Epithelial cell of proximal tubule (primary cell): ENCODE measurements at regions not wholly inside any gene's neighbourhood (a gene's known extent, or its start where the extent isn't known, plus 50 kb on each side); places are given as distances from the start of the nearest gene placed in this dataset.

Experiments used
- DNase-seq: peaks from one replicate; pipeline ENCODE4 v3.0.0-alpha.2; 2011; ENCODE audit warnings: low read depth
- H3K4me3 ChIP-seq: 2 replicates; pipeline ENCODE4 v1.5.1; 2011; ENCODE audit warnings: low read depth, mild to moderate bottlenecking, low read length
- TF ChIP-seq, protein P1 (sequence below): conservative IDR thresholded peaks from 2 replicates; pipeline ENCODE4 v1.5.1; 2012; ENCODE audit warnings: low read depth, mild to moderate bottlenecking, low read length

DNA sequence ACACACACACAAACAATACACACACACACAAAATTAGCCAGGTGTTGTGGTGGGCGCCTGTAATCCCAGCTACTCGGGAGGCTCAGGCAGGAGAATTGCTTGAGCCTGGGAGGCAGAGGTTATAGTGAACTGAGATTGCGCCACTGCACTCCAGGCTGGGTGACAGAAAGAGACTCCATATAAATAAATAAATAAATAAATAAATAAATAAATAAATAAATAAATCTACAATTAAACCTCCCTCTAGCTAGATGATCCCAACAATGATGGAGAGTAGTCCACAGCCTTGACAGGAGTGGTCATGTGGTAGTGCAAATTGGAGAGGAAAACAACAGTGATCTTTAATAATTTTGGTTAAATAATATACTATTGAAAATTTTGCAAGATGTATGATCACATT is 1739.0 kb upstream of the C9orf72 start:
- TF ChIP-seq, protein P1, sequence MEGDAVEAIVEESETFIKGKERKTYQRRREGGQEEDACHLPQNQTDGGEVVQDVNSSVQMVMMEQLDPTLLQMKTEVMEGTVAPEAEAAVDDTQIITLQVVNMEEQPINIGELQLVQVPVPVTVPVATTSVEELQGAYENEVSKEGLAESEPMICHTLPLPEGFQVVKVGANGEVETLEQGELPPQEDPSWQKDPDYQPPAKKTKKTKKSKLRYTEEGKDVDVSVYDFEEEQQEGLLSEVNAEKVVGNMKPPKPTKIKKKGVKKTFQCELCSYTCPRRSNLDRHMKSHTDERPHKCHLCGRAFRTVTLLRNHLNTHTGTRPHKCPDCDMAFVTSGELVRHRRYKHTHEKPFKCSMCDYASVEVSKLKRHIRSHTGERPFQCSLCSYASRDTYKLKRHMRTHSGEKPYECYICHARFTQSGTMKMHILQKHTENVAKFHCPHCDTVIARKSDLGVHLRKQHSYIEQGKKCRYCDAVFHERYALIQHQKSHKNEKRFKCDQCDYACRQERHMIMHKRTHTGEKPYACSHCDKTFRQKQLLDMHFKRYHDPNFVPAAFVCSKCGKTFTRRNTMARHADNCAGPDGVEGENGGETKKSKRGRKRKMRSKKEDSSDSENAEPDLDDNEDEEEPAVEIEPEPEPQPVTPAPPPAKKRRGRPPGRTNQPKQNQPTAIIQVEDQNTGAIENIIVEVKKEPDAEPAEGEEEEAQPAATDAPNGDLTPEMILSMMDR: no peak
- no peak for DNase-seq
- no peak overlapping the region for H3K4me3 ChIP-seq

DNA sequence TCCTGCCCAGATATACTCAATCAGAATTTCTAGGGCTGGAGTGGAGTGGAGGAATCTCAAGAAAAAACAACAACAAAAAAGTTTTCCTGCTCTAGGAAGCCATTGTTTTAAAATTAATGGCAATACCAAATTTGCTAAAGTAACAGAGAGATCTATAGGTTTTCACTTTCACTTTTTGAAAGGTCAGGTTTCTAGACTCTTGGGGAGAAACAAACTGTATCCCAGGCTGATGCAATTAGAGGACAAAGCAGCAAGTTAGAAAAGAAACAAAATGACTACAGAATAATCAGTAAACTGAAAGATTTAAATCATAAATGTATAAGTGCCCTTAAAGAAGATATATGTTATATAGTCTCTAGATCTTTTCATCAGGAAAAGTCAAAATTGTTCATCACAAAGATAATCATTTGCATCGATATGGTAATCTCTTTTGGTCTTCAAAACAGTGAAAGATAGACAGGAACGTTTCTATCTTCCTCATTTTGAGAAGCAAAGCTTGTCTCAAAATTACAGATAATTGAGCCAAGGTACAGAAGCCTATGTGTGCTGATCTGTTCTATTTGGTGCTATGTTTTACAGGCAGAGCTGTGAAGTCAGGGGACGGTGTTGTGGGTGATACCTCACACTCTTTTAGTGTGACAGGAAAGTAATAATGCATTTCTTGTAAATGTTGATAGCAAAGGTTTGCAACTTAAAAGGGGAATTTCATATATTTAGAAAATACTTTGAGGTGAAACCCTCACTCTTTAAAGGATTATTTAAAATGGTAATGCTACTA is 1746.6 kb upstream of the C9orf72 start:
- H3K4me3 ChIP-seq: no peak overlapping the region
- no peak for DNase-seq
- TF ChIP-seq, protein P1: no peak

DNA sequence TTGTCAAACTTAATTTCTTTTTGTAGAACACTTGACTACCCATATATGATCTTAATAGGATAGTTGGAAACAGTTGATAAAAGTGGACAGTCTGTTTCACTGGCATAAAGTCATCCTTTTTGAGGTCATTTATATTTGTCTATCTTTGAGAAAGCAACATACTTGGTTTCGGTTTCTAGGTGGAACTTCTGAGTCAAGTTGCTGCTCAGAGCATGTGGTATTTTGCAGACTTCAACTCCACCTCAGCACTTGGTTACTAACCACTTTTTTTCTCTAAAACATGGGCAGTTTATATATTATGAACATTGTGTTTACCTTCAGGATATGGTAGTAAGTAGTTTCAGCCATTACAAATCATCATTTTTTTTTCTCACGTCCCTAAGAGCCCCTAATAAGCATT is 1749.0 kb upstream of the C9orf72 start:
- H3K4me3 ChIP-seq: no peak overlapping the region
- TF ChIP-seq, protein P1: no peak
- DNase-seq: no peak

DNA sequence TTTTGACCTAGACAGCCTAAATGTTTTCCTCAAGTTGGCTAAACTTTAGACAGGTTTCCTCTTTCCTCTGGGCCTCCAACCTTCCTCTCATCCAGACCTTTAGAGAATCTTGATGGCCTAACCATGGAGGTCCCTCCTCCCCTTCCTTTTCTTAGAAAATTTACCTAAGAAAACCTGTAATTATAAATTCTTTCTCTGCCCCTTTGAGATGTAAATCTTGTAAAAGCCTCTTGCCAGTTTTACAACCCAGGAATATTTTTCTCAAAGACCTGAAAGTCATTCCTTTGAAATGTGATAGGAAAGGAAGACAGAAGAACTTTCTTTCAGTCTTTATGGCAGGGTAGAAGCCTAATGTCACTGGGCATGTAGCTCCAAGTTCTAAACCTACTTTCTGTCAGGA is 1752.6 kb upstream of the C9orf72 start:
- TF ChIP-seq, protein P1: no peak
- H3K4me3 ChIP-seq: no peak overlapping the region
- no peak for DNase-seq

DNA sequence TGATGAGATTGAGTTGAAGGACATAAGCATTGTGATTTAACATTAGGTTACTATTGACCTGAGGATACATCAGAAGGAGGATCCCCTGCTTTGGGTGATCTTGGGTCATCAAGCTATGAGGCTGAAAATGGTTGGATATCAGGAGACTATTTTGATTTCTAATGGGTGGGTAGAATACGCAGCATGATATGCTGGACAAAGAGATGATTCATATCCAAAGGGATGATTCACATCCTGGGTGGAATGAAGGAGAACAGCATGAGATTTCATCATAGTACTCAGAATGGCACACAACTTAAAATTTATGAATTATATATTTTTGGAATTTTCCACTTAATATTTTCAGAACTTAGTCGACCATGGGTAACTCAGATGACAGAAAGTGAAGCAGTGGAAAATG is 1759.5 kb upstream of the C9orf72 start:
- TF ChIP-seq, protein P1: no peak
- DNase-seq: no peak
- H3K4me3 ChIP-seq: no peak overlapping the region

DNA sequence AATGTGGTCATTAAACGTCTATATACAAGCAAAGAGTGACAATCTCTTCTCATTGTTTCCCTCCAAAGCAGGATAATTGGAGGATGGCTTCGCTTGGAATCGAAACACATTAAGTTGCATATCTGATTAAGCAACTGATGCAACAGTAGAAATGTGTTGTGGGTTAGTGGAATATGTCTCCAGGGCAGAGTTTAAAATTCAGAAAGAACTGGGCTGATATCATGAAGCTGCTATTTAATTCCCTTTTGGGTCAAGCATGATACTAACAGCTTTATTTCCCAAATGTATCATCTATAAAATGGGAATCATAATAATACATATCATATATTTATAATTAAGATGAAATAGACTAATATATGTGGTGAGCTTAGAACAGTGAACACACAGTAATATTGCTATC is 1763.0 kb upstream of the C9orf72 start:
- TF ChIP-seq, protein P1: no peak
- DNase-seq: no peak

DNA sequence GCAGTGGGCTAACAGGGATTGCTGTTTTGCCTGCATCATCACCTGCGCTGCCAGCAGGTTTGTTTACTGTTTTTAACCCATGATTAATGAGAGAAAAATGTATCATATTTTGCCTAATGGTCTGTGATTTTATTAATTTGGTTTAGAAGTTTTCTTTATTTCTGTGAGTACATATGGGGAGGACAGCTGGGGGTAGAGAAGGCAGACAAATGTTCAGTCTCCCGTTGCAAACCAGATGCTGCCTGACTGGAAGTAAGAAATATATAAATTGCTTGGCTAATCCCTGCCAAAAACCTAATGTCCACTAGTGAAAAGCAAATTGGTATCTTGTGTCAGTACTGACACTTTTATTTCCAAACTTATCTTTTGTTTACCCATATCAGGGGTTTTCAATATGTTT is 1766.1 kb upstream of the C9orf72 start:
- no peak for DNase-seq
- no peak overlapping the region for H3K4me3 ChIP-seq
- TF ChIP-seq, protein P1: no peak

More for the DNA sequence above, 1763.0 kb upstream of the C9orf72 start:
- H3K4me3 ChIP-seq: no peak overlapping the region
